Common myeloid progenitor, CD34-positive (primary cell): ENCODE measurements at regions not wholly inside any gene's neighbourhood (a gene's known extent, or its start where the extent isn't known, plus 50 kb on each side); places are given as distances from the start of the nearest gene placed in this dataset.

Experiments
- CTCF ChIA-PET: fragments of 350-600 bp; sonication (Branson Sonifier 250); formaldehyde crosslinking; loops from one replicate; lab custom pipeline; 2021; ENCODE audit warnings: antibody characterized with exemption; lab: Charles Lee
- POLR2A ChIA-PET: fragments of 350-600 bp; sonication (Branson Sonifier 250); formaldehyde crosslinking; loops from one replicate; lab custom pipeline; 2021; ENCODE audit warnings: antibody characterized with exemption; lab: Charles Lee
- DNase-seq, 3 donors: peaks; one replicate each; pipeline versions ENCODE4 v3.0.0 to v3.0.0-alpha.2; 2013
- H3K27ac ChIP-seq, 2 experiments: 1 replicate in 1 of 2; 2 replicates in 1 of 2; pipeline ENCODE4 v1.7.0; 2013; ENCODE audit warnings: inconsistent platforms in 2 of 2, low read length in 2 of 2, mild to moderate bottlenecking in 2 of 2, low read depth in 1 of 2, moderate library complexity in 1 of 2; ENCODE audit not compliant: severe bottlenecking in 2 of 2, insufficient read depth in 1 of 2, poor library complexity in 1 of 2
- H3K27me3 ChIP-seq, 5 experiments: replicated peaks in 2 of 5; 1 replicate in 3 of 5; 2 replicates in 2 of 5; pipeline versions ENCODE4 v1.6.1 to v1.7.0; 2013; ENCODE audit warnings: low read length in 4 of 5, mild to moderate bottlenecking in 2 of 5, moderate library complexity in 2 of 5, inconsistent platforms in 1 of 5; ENCODE audit not compliant: insufficient read depth in 5 of 5, control insufficient read depth in 4 of 5
- H3K36me3 ChIP-seq, 4 experiments: 1 replicate in 2 of 4; 2 replicates in 2 of 4; pipeline versions ENCODE4 v1.6.1 to v1.7.0; 2013; ENCODE audit warnings: low read length in 3 of 4, control low read depth in 1 of 4, mild to moderate bottlenecking in 1 of 4; ENCODE audit not compliant: control insufficient read depth in 4 of 4, insufficient read depth in 4 of 4
- H3K4me1 ChIP-seq, 4 experiments: 1 replicate in 3 of 4; 2 replicates in 1 of 4; pipeline versions ENCODE4 v1.6.1 to v1.7.1; 2013; ENCODE audit warnings: low read length in 3 of 4, mild to moderate bottlenecking in 3 of 4, control low read depth in 1 of 4, inconsistent platforms in 1 of 4, moderate library complexity in 1 of 4; ENCODE audit not compliant: control insufficient read depth in 4 of 4, insufficient read depth in 4 of 4; ENCODE audit errors: control extremely low read depth in 1 of 4
- H3K4me3 ChIP-seq, 7 experiments: 1 replicate in 4 of 7; 2 replicates in 3 of 7; pipeline versions ENCODE4 v1.5.1 to v1.7.0; 2013; ENCODE audit warnings: mild to moderate bottlenecking in 7 of 7, low read length in 6 of 7, moderate library complexity in 6 of 7, inconsistent platforms in 2 of 7, low read depth in 2 of 7, control low read depth in 1 of 7; ENCODE audit not compliant: insufficient read depth in 4 of 7, control insufficient read depth in 1 of 7; ENCODE audit errors: extremely low read depth in 1 of 7
- H3K9me3 ChIP-seq, 5 experiments: 1 replicate in 4 of 5; 2 replicates in 1 of 5; pipeline versions ENCODE4 v1.6.1 to v1.7.1; 2013; ENCODE audit warnings: low read length in 4 of 5, mild to moderate bottlenecking in 2 of 5, inconsistent platforms in 1 of 5, low read depth in 1 of 5, moderate library complexity in 1 of 5; ENCODE audit not compliant: control insufficient read depth in 4 of 5, insufficient read depth in 2 of 5; ENCODE audit errors: control extremely low read depth in 1 of 5
- WGBS: methylation state at CpG from one replicate; pipeline ENCODE4 v1.1.5; 2013; ENCODE audit not compliant: insufficient coverage; 5-methylcytosine and 5-hydroxymethylcytosine counted together

- ChIA-PET CTCF (interaction anchor here (1.3 to 1.6 kb wide), 5 partner anchors 16 to 262 kb away, joined by 3 to 6 read pairs (median 5); no protein-coding TSS in a partner anchor), POLR2A (no interaction called here)
- WGBS, result 100% methylated on average over 2 of the region's 2 CpGs
Measured at GRCh38 chr5:135724617-135725016, 109.8 kb upstream of the SLC25A48 start.

GRCh38 chr5:135723491-135723890, 111.0 kb upstream of the SLC25A48 start:
- H3K36me3 ChIP-seq, result no peaks in the 10 kb centered on the region
- DNase-seq, result no peak

More at GRCh38 chr5:135724617-135725016, 109.8 kb upstream of the SLC25A48 start:
- Histone ChIP-seq H3K4me1 (no peaks in the 10 kb centered on the region), H3K27me3 (peaks cover 0 to 1% (median 0%) of the 10 kb centered on the region in 5 experiments), H3K36me3 (no peaks in the 10 kb centered on the region), H3K4me3 (no peak overlapping the region), H3K9me3 (no peaks in the 10 kb centered on the region), H3K27ac (no peak overlapping the region)
- DNase-seq, result no peak

DNA sequence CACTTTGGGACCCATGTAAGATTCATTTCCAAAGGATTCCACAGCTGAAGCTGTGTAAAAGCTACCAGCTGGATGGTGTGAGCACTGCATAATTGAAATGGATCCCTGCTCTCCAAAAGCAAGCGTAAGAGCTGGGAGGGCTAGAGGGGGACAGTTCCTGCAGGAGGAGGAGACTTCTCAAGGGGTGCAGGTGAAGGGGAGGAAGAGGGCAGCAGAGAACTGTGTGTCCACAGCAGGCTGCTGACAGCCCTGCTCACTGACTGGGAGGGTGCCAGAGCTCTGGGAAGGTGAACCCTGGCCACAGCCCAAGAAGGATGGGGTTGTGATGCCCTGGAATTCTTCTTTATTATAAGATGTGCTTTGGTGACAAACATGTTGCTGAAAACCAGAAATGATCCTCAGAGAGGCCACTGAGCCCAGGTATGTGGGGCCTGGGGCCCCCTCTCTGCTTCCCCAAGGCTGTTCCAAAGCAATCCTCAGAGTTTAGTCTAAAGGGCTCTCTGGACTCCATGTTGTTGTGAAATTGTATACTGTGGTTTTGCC, 112.8 kb upstream of the SLC25A48 start:
- H3K27me3 ChIP-seq, result peaks cover 0 to 1% (median 0%) of the 10 kb centered on the region in 5 experiments
- no peak overlapping the region for H3K27ac ChIP-seq
- no peaks in the 10 kb centered on the region for H3K9me3 ChIP-seq
- 90% methylated on average over 1 of the region's 1 CpG for WGBS
- POLR2A ChIA-PET, result no interaction called here
- no peak for DNase-seq
- H3K4me1 ChIP-seq, result peaks cover 0 to 2% (median 0%) of the 10 kb centered on the region in 4 experiments
- CTCF ChIA-PET, result no interaction called here
- H3K4me3 ChIP-seq, result no peak overlapping the region
- H3K36me3 ChIP-seq, result no peaks in the 10 kb centered on the region

More at GRCh38 chr5:135723491-135723890, 111.0 kb upstream of the SLC25A48 start:
- Histone ChIP-seq H3K9me3 (no peaks in the 10 kb centered on the region), H3K27me3 (peaks cover 0 to 1% (median 0%) of the 10 kb centered on the region in 5 experiments), H3K4me3 (no peak overlapping the region), H3K27ac (no peak overlapping the region), H3K4me1 (peaks cover 0 to 2% (median 0%) of the 10 kb centered on the region in 4 experiments)
- ChIA-PET POLR2A (no interaction called here), CTCF (interaction anchor here (0.8 to 1.6 kb wide), 3 partner anchors 158 to 258 kb away, joined by 3 to 5 read pairs (median 5); no protein-coding TSS in a partner anchor)
- 88% methylated on average over 2 of the region's 2 CpGs for WGBS

- 100% methylated on average over 1 of the region's 2 CpGs for WGBS
- Histone ChIP-seq H3K4me1 (peaks cover 0 to 2% (median 0%) of the 10 kb centered on the region in 4 experiments), H3K27me3 (peaks cover 0 to 3% (median 0%) of the 10 kb centered on the region in 5 experiments), H3K9me3 (no peaks in the 10 kb centered on the region), H3K4me3 (no peak overlapping the region), H3K27ac (no peak overlapping the region), H3K36me3 (no peaks in the 10 kb centered on the region)
- DNase-seq, result no peak
- ChIA-PET POLR2A (no interaction called here), CTCF (interaction anchor here (0.7 kb wide), 1 partner anchor 9 kb away, joined by 3 read pairs; no protein-coding TSS in a partner anchor)
Measured at GRCh38 chr5:135720191-135720590, 114.3 kb upstream of the SLC25A48 start.

DNA sequence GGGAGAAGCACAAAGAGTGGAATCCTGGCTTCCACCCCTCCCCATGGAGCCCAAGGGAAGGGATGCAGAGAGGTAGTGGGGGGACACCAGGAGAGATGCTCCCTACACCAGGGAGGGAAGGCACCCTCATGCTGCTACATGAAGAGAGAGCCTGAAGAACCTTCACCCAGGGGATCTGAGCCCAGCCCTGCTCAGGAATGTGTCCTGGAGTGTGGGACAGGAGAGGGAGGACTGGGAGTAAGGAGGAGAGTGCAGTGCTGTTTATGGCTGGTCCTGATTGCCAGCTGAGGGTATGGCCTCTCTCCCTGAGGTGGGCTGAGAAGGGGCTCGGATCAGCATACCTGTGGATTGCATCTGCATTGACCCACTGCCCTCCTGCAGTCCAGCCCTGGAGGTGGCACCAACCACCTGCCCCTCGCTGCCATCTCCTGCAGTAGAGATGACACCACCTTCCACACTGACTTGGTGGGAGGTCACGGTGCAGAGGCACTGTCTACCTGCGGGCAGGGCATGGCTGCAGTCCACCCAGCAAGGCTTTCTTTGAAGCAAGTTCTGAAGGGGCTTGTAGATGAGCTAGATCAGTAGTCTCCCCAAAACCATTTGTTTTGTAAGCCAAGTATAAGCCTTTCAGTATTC, 114.9 kb upstream of the SLC25A48 start:
- no peak for DNase-seq
- Histone ChIP-seq H3K36me3 (no peaks in the 10 kb centered on the region), H3K27ac (no peak overlapping the region), H3K4me1 (peaks cover 0 to 2% (median 0%) of the 10 kb centered on the region in 4 experiments), H3K27me3 (peaks cover 0 to 3% (median 0%) of the 10 kb centered on the region in 5 experiments), H3K4me3 (no peak overlapping the region), H3K9me3 (no peaks in the 10 kb centered on the region)
- ChIA-PET POLR2A (no interaction called here), CTCF (interaction anchor here (0.7 kb wide), 1 partner anchor 9 kb away, joined by 3 read pairs; no protein-coding TSS in a partner anchor)
- WGBS, result 92% methylated on average over 2 of the region's 4 CpGs

GRCh38 chr5:135718651-135719050, 115.8 kb upstream of the SLC25A48 start:
- Histone ChIP-seq H3K4me3 (no peak overlapping the region), H3K27ac (no peak overlapping the region), H3K27me3 (peaks cover 0 to 5% (median 0%) of the 10 kb centered on the region in 5 experiments), H3K4me1 (peaks cover 0 to 2% (median 0%) of the 10 kb centered on the region in 4 experiments), H3K9me3 (no peaks in the 10 kb centered on the region), H3K36me3 (no peaks in the 10 kb centered on the region)
- no CpG with 5 or more reads among the region's 1 CpG for WGBS
- peak in 2 of 3 donors; percentile 61 to 68 for DNase-seq
- CTCF ChIA-PET, result no interaction called here
- POLR2A ChIA-PET, result no interaction called here

DNA sequence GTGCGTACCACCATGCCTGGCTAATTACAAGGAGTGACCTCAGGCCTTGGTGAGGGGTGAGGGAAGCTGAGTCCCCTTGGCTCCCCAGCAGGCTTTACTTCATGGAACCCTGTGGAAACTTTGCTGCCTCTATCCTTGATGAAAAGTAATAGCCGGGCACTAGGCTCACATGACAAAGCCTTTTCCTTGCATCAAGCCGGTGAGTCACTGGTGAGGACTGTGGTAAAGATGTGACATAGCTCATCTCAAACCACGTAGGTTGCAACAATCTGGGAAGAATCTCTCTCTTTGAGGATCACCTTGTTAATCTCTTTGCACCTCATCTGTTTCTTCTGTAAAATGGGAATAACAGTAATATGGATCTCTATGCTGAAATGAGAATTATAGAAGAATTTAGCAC, 116.3 kb upstream of the SLC25A48 start:
- H3K36me3 ChIP-seq, result no peaks in the 10 kb centered on the region
- H3K27me3 ChIP-seq, result peaks cover 0 to 5% (median 0%) of the 10 kb centered on the region in 5 experiments
- WGBS, result 100% methylated on average over 2 of the region's 4 CpGs
- H3K9me3 ChIP-seq, result no peaks in the 10 kb centered on the region
- H3K4me3 ChIP-seq, result no peak overlapping the region
- H3K27ac ChIP-seq, result no peak overlapping the region
- ChIA-PET POLR2A (no interaction called here), CTCF (no interaction called here)
- peaks cover 0 to 2% (median 0%) of the 10 kb centered on the region in 4 experiments for H3K4me1 ChIP-seq
- peak in 2 of 3 donors; percentile 27 to 44 for DNase-seq
